GM18505 (cell line): ENCODE measurements at regions not wholly inside any gene's neighbourhood (a gene's known extent, or its start where the extent isn't known, plus 50 kb on each side); places are given as distances from the start of the nearest gene placed in this dataset.
A peak's percentile ranks its signal among the peaks of the same experiment; 100 is the strongest.
"Not testable (repeated sequence)": the region's sequence is repeated elsewhere in the genome, so short reads cannot be mapped to it uniquely, and the experiment has no call there.

Experiments
- ATAC-seq: cut with Tn5 transposase; IDR thresholded peaks from one replicate; pipeline ENCODE4 v1.9.1; 2021; ENCODE audit not compliant: unreplicated experiment
- POLR2A ChIP-seq: IDR thresholded peaks from 4 replicates; pipeline ENCODE4 v1.6.1; 2011; ENCODE audit warnings: borderline replicate concordance; ENCODE audit not compliant: insufficient read depth, insufficient read length; ENCODE audit errors: extremely low read depth

GRCh38 chr7:32728412-32729334 is 162.9 kb downstream of the KBTBD2 start:
- ATAC-seq: peak; percentile 63

- peak; percentile 65 for ATAC-seq
- peak; percentile 37 for TF ChIP-seq POLR2A
These were observed 163.8 kb downstream of the KBTBD2 start for GRCh38 chr7:32727483-32728411.

- ATAC-seq: not testable (repeated sequence)
These were observed 168.7 kb downstream of the KBTBD2 start for GRCh38 chr7:32722837-32723236.

GRCh38 chr7:32694182-32694581 is 197.4 kb downstream of the KBTBD2 start:
- no peak for ATAC-seq
- no peak for TF ChIP-seq POLR2A

GRCh38 chr7:32691965-32692815 is 196.9 kb downstream of the AVL9 start:
- peak; percentile 76 for ATAC-seq

- ATAC-seq: not testable (repeated sequence)
These were observed 192.8 kb downstream of the AVL9 start for GRCh38 chr7:32688092-32688491.

- no peak for TF ChIP-seq POLR2A
- no peak for ATAC-seq
These were observed 185.9 kb downstream of the AVL9 start for GRCh38 chr7:32681174-32681518.

- TF ChIP-seq POLR2A: no peak
These were observed 185.2 kb downstream of the AVL9 start for GRCh38 chr7:32680259-32681173.

GRCh38 chr7:32679192-32679591 is 183.9 kb downstream of the AVL9 start:
- ATAC-seq: no peak

More at GRCh38 chr7:32680259-32681173, 185.2 kb downstream of the AVL9 start:
- no peak for ATAC-seq

GRCh38 chr7:32677593-32677992 is 182.3 kb downstream of the AVL9 start:
- TF ChIP-seq POLR2A: no peak
- ATAC-seq: no peak

More at GRCh38 chr7:32679192-32679591, 183.9 kb downstream of the AVL9 start:
- no peak for TF ChIP-seq POLR2A

GRCh38 chr7:32676249-32676941 is 181.1 kb downstream of the AVL9 start:
- ATAC-seq: no peak
- no peak for TF ChIP-seq POLR2A
